PFSK-1 (cell line): ENCODE measurements at regions not wholly inside any gene's neighbourhood (a gene's known extent, or its start where the extent isn't known, plus 50 kb on each side); places are given as distances from the start of the nearest gene placed in this dataset.

Experiments
- FOXP2 ChIP-seq: optimal IDR thresholded peaks from 2 replicates; pipeline ENCODE3; 2011; ENCODE audit warnings: borderline replicate concordance, control low read depth, inconsistent platforms; ENCODE audit not compliant: insufficient read depth; ENCODE audit errors: extremely low read length, extremely low read depth
- POLR2AphosphoS5 ChIP-seq: IDR thresholded peaks from 2 replicates; pipeline ENCODE4 v1.6.1; 2012; ENCODE audit warnings: low read depth, mild to moderate bottlenecking, control low read depth, low read length, moderate library complexity
- REST ChIP-seq, 2 experiments: IDR thresholded peaks; 2 replicates each; pipeline versions ENCODE4 v1.6.1 to v1.8.0; 2011 to 2012; ENCODE audit warnings: low read depth in 2 of 2, low read length in 2 of 2, control low read depth in 1 of 2, inconsistent platforms in 1 of 2, mild to moderate bottlenecking in 1 of 2, moderate library complexity in 1 of 2; ENCODE audit not compliant: insufficient read depth in 1 of 2
- SIN3A ChIP-seq: IDR thresholded peaks from 2 replicates; pipeline ENCODE4 v1.6.1; 2012; ENCODE audit warnings: mild to moderate bottlenecking, low read length, moderate library complexity, borderline replicate concordance; ENCODE audit not compliant: insufficient read depth
- TAF1 ChIP-seq: IDR thresholded peaks from 2 replicates; pipeline ENCODE4 v1.6.1; 2012; ENCODE audit warnings: low read length, control low read depth, borderline replicate concordance; ENCODE audit not compliant: insufficient read depth

GRCh38 chr16:72332926-72333325 is 161.0 kb upstream of the PMFBP1 start:
- TF ChIP-seq POLR2AphosphoS5 (no peak), SIN3A (no peak), TAF1 (no peak), REST (IDR thresholded peaks at IDR 0.05; ENCODE audit: insufficient read depth in 1 of 2, low read depth in 2 of 2, low read length in 2 of 2) (no peak), FOXP2 (no peak)

GRCh38 chr16:72324578-72324977 is 152.6 kb upstream of the PMFBP1 start:
- TF ChIP-seq SIN3A (no peak), FOXP2 (no peak), TAF1 (no peak), REST (IDR thresholded peaks at IDR 0.05; ENCODE audit: insufficient read depth in 1 of 2, low read depth in 2 of 2, low read length in 2 of 2) (no peak), POLR2AphosphoS5 (no peak)

- TF ChIP-seq TAF1 (no peak), SIN3A (no peak), FOXP2 (no peak), POLR2AphosphoS5 (no peak), REST (IDR thresholded peaks at IDR 0.05; ENCODE audit: insufficient read depth in 1 of 2, low read depth in 2 of 2, low read length in 2 of 2) (no peak)
Observed at GRCh38 chr16:72317446-72317845, 145.5 kb upstream of the PMFBP1 start.

GRCh38 chr16:72313903-72314302 is 141.9 kb upstream of the PMFBP1 start:
- TF ChIP-seq POLR2AphosphoS5 (no peak), REST (IDR thresholded peaks at IDR 0.05; ENCODE audit: insufficient read depth in 1 of 2, low read depth in 2 of 2, low read length in 2 of 2) (no peak), TAF1 (no peak), SIN3A (no peak), FOXP2 (no peak)

GRCh38 chr16:72312828-72313227 is 140.9 kb upstream of the PMFBP1 start:
- TF ChIP-seq REST (IDR thresholded peaks at IDR 0.05; ENCODE audit: insufficient read depth in 1 of 2, low read depth in 2 of 2, low read length in 2 of 2), result no peak
- no peak for TF ChIP-seq TAF1
- no peak for TF ChIP-seq SIN3A
- no peak for TF ChIP-seq POLR2AphosphoS5
- TF ChIP-seq FOXP2, result no peak
